ENCODE measurements at regions not wholly inside any gene's neighbourhood (a gene's known extent, or its start where the extent isn't known, plus 50 kb on each side); places are given as distances from the start of the nearest gene placed in this dataset.

DNA sequence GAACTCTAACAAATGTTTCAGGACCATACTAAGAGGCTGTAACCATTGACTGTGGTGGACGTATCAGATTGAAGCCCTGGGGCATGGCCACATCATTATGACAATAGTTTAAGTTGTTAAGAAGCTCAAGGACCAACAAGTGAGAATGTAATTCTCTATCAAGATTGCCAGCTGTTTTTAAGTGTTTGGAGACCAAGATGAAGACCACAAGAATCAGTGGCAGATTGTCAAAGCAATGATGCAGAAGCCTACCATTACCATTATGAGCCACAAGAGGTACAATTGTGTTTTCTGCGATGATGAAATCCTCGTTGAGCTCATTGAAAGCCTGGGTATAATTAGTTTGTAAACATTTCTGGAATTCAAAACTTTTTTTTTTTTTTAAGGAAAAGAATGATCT, 261.1 kb upstream of the ZEB2 start:
- H3K79me2 ChIP-seq (ENCODE audit: control insufficient read depth, insufficient read depth, low read length): no peaks in the 10 kb centered on the region
- H2AFZ ChIP-seq (ENCODE audit: low read length): no peak overlapping the region
- no peaks in the 10 kb centered on the region for H3K27me3 ChIP-seq (ENCODE audit: control insufficient read depth, insufficient read depth, low read length)
- TF ChIP-seq, protein P1, sequence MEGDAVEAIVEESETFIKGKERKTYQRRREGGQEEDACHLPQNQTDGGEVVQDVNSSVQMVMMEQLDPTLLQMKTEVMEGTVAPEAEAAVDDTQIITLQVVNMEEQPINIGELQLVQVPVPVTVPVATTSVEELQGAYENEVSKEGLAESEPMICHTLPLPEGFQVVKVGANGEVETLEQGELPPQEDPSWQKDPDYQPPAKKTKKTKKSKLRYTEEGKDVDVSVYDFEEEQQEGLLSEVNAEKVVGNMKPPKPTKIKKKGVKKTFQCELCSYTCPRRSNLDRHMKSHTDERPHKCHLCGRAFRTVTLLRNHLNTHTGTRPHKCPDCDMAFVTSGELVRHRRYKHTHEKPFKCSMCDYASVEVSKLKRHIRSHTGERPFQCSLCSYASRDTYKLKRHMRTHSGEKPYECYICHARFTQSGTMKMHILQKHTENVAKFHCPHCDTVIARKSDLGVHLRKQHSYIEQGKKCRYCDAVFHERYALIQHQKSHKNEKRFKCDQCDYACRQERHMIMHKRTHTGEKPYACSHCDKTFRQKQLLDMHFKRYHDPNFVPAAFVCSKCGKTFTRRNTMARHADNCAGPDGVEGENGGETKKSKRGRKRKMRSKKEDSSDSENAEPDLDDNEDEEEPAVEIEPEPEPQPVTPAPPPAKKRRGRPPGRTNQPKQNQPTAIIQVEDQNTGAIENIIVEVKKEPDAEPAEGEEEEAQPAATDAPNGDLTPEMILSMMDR (conservative IDR thresholded peaks at IDR 0.05 in 1 of 2, IDR thresholded peaks at IDR 0.05 in 1 of 2; ENCODE audit: low read depth in 1 of 2, low read length in 2 of 2): no peak
- no peak for TF ChIP-seq EZH2 (IDR thresholded peaks at IDR 0.05; ENCODE audit: low read length, missing control alignments)
- no peak overlapping the region for H3K4me3 ChIP-seq (replicated peaks in 1 of 4; ENCODE audit: control extremely low read depth in 1 of 4, insufficient read depth in 1 of 4, low read depth in 3 of 4, low read length in 4 of 4)
- peak in 1 of 2 donors; percentile 11 for DNase-seq (ENCODE audit: low read depth in 2 of 2)
- H3K27ac ChIP-seq (ENCODE audit: insufficient read depth, low read length): no peak overlapping the region
- H3K4me1 ChIP-seq (ENCODE audit: control insufficient read depth, extremely low read depth, insufficient read depth, low read length): no peaks in the 10 kb centered on the region
- no peaks in the 10 kb centered on the region for H3K9me3 ChIP-seq (ENCODE audit: control insufficient read depth, insufficient read depth, low read depth, low read length)
- no peak overlapping the region for H3K4me2 ChIP-seq (ENCODE audit: extremely low read depth, insufficient read depth, low read length)
- H4K20me1 ChIP-seq (ENCODE audit: control insufficient read depth, extremely low read depth, insufficient read depth, low read length): no peaks in the 10 kb centered on the region
- no peak overlapping the region for H3K9ac ChIP-seq (ENCODE audit: insufficient read depth, low read length)
- H3K36me3 ChIP-seq (ENCODE audit: control insufficient read depth, insufficient read depth, low read length): no peaks in the 10 kb centered on the region

- Histone ChIP-seq H3K4me2 (ENCODE audit: extremely low read depth, insufficient read depth, low read length) (no peak overlapping the region), H3K9me3 (ENCODE audit: control insufficient read depth, insufficient read depth, low read depth, low read length) (no peaks in the 10 kb centered on the region), H3K4me1 (ENCODE audit: control insufficient read depth, extremely low read depth, insufficient read depth, low read length) (no peaks in the 10 kb centered on the region), H2AFZ (ENCODE audit: low read length) (no peak overlapping the region), H3K27me3 (ENCODE audit: control insufficient read depth, insufficient read depth, low read length) (no peaks in the 10 kb centered on the region), H3K9ac (ENCODE audit: insufficient read depth, low read length) (no peak overlapping the region), H3K36me3 (ENCODE audit: control insufficient read depth, insufficient read depth, low read length) (no peaks in the 10 kb centered on the region), H3K4me3 (replicated peaks in 1 of 4; ENCODE audit: control extremely low read depth in 1 of 4, insufficient read depth in 1 of 4, low read depth in 3 of 4, low read length in 4 of 4) (no peak overlapping the region), H3K79me2 (ENCODE audit: control insufficient read depth, insufficient read depth, low read length) (no peaks in the 10 kb centered on the region), H4K20me1 (ENCODE audit: control insufficient read depth, extremely low read depth, insufficient read depth, low read length) (no peaks in the 10 kb centered on the region), H3K27ac (ENCODE audit: insufficient read depth, low read length) (no peak overlapping the region)
- DNase-seq (ENCODE audit: low read depth in 2 of 2): peak; percentile 8 to 33
- no peak for TF ChIP-seq EZH2 (IDR thresholded peaks at IDR 0.05; ENCODE audit: low read length, missing control alignments)
- TF ChIP-seq, protein P1 (conservative IDR thresholded peaks at IDR 0.05 in 1 of 2, IDR thresholded peaks at IDR 0.05 in 1 of 2; ENCODE audit: low read depth in 1 of 2, low read length in 2 of 2): no peak
These were observed 256.8 kb upstream of the ZEB2 start for GRCh38 chr2:144776766-144777165.

- Histone ChIP-seq H3K36me3 (ENCODE audit: control insufficient read depth, insufficient read depth, low read length) (no peaks in the 10 kb centered on the region), H3K27me3 (ENCODE audit: control insufficient read depth, insufficient read depth, low read length) (no peaks in the 10 kb centered on the region), H2AFZ (ENCODE audit: low read length) (no peak overlapping the region), H3K4me2 (ENCODE audit: extremely low read depth, insufficient read depth, low read length) (no peak overlapping the region), H3K9me3 (ENCODE audit: control insufficient read depth, insufficient read depth, low read depth, low read length) (no peaks in the 10 kb centered on the region), H3K27ac (ENCODE audit: insufficient read depth, low read length) (no peak overlapping the region), H3K79me2 (ENCODE audit: control insufficient read depth, insufficient read depth, low read length) (no peaks in the 10 kb centered on the region), H3K9ac (ENCODE audit: insufficient read depth, low read length) (no peak overlapping the region), H4K20me1 (ENCODE audit: control insufficient read depth, extremely low read depth, insufficient read depth, low read length) (no peaks in the 10 kb centered on the region), H3K4me3 (replicated peaks in 1 of 4; ENCODE audit: control extremely low read depth in 1 of 4, insufficient read depth in 1 of 4, low read depth in 3 of 4, low read length in 4 of 4) (no peak overlapping the region), H3K4me1 (ENCODE audit: control insufficient read depth, extremely low read depth, insufficient read depth, low read length) (no peaks in the 10 kb centered on the region)
- DNase-seq (ENCODE audit: low read depth in 2 of 2): no peak
- no peak for TF ChIP-seq EZH2 (IDR thresholded peaks at IDR 0.05; ENCODE audit: low read length, missing control alignments)
- TF ChIP-seq, protein P1 (conservative IDR thresholded peaks at IDR 0.05 in 1 of 2, IDR thresholded peaks at IDR 0.05 in 1 of 2; ENCODE audit: low read depth in 1 of 2, low read length in 2 of 2): no peak
These were observed 254.9 kb upstream of the ZEB2 start for GRCh38 chr2:144774809-144775208.

Data from fibroblast of lung (primary cell).